OCI-LY3 (cell line): ENCODE measurements at regions not wholly inside any gene's neighbourhood (a gene's known extent, or its start where the extent isn't known, plus 50 kb on each side); places are given as distances from the start of the nearest gene placed in this dataset.

Source experiments
- H2AFZ ChIP-seq: fragments of 200-600, 300-600 bp; shearing (Covaris generic); 2 replicates; pipeline ENCODE4 v1.6.0; 2014; ENCODE audit warnings: antibody characterized with exemption, low read depth, low read length
- H3K27ac ChIP-seq: fragments of 200-600, 300-600 bp; sonication (generic); 2 replicates; pipeline ENCODE4 v1.5.1; 2014; ENCODE audit warnings: mild to moderate bottlenecking, low read length, moderate library complexity, mixed read lengths
- H3K27me3 ChIP-seq: fragments of 200-600, 300-600 bp; sonication (generic); 2 replicates; pipeline ENCODE4 v1.6.1; 2014; ENCODE audit warnings: low read depth, low read length, mixed read lengths
- H3K36me3 ChIP-seq: fragments of 200-600, 300-600 bp; sonication (generic); replicated peaks from 2 replicates; pipeline ENCODE3; 2014; ENCODE audit warnings: low read depth, low read length, mixed read lengths
- H3K4me1 ChIP-seq: fragments of 300-600, 200-600 bp; sonication (generic); 2 replicates; pipeline ENCODE4 v1.6.1; 2014; ENCODE audit warnings: low read length, mixed read lengths
- H3K4me2 ChIP-seq: fragments of 200-600, 300-600 bp; sonication (generic); 2 replicates; pipeline ENCODE4 v1.6.1; 2014; ENCODE audit warnings: low read length, mixed read lengths
- H3K4me3 ChIP-seq: fragments of 300-600, 200-600 bp; sonication (generic); 2 replicates; pipeline ENCODE4 v1.5.1; 2014; ENCODE audit warnings: antibody characterized with exemption, mild to moderate bottlenecking, low read length, moderate library complexity
- H3K79me2 ChIP-seq: fragments of 300-600, 200-600 bp; shearing (Covaris generic); 2 replicates; pipeline ENCODE4 v1.6.1; 2014; ENCODE audit warnings: mild to moderate bottlenecking, low read length, mixed read lengths
- H3K9ac ChIP-seq: fragments of 300-600, 200-600 bp; shearing (Covaris generic); 2 replicates; pipeline ENCODE4 v1.6.0; 2014; ENCODE audit warnings: mild to moderate bottlenecking, low read length, moderate library complexity
- H3K9me3 ChIP-seq: fragments of 200-600, 300-600 bp; shearing (Covaris generic); 2 replicates; pipeline ENCODE4 v1.6.1; 2014; ENCODE audit warnings: low read length, mixed read lengths; ENCODE audit not compliant: insufficient read depth
- H4K20me1 ChIP-seq: fragments of 200-600, 300-600 bp; sonication (generic); 2 replicates; pipeline ENCODE4 v1.6.1; 2016; ENCODE audit warnings: low read length, mixed read lengths; ENCODE audit not compliant: insufficient read depth
- CTCF ChIP-seq: fragments of 200-600, 300-600 bp; sonication (generic); IDR thresholded peaks from 2 replicates; pipeline ENCODE4 v1.5.1; 2014; ENCODE audit warnings: antibody characterized with exemption, low read length, low read depth
- EZH2phosphoT487 ChIP-seq: fragments of 200-600 bp; shearing (Covaris generic); IDR thresholded peaks from 2 replicates; pipeline ENCODE4 v1.6.1; 2018; ENCODE audit warnings: antibody characterized with exemption, mixed run types, low read depth

- Histone ChIP-seq H3K27ac (no peak overlapping the region), H3K9me3 (0 out of 2 replicates have a peak, but pooled peaks cover 3% of the 10 kb centered on the region), H3K79me2 (no peaks in the 10 kb centered on the region), H3K27me3 (no peaks in the 10 kb centered on the region), H3K4me3 (no peak overlapping the region), H4K20me1 (no peaks in the 10 kb centered on the region), H3K4me2 (no peak overlapping the region), H2AFZ (no peak overlapping the region), H3K36me3 (no peaks in the 10 kb centered on the region), H3K9ac (no peak overlapping the region), H3K4me1 (no peaks in the 10 kb centered on the region)
- TF ChIP-seq CTCF (no peak), EZH2phosphoT487 (no peak)
Observed at GRCh38 chr2:19710230-19710629, 191.6 kb downstream of the TTC32 start.

- no peaks in the 10 kb centered on the region for H3K79me2 ChIP-seq
- H3K36me3 ChIP-seq: no peaks in the 10 kb centered on the region
- no peaks in the 10 kb centered on the region for H4K20me1 ChIP-seq
- no peak overlapping the region for H3K4me2 ChIP-seq
- no peak overlapping the region for H3K27ac ChIP-seq
- no peak overlapping the region for H3K9ac ChIP-seq
- no peak overlapping the region for H2AFZ ChIP-seq
- H3K4me3 ChIP-seq: no peak overlapping the region
- no peaks in the 10 kb centered on the region for H3K27me3 ChIP-seq
- no peaks in the 10 kb centered on the region for H3K4me1 ChIP-seq
- no peak for TF ChIP-seq EZH2phosphoT487
- TF ChIP-seq CTCF: no peak
- H3K9me3 ChIP-seq: 0 out of 2 replicates have a peak, but pooled peaks cover 3% of the 10 kb centered on the region
Observed at GRCh38 chr2:19709553-19709952, 192.2 kb downstream of the TTC32 start.

- TF ChIP-seq CTCF (no peak), EZH2phosphoT487 (no peak)
Observed at GRCh38 chr2:19708776-19709175, 193.0 kb downstream of the TTC32 start.

GRCh38 chr2:19706332-19706731 lies 195.5 kb downstream of the TTC32 start:
- Histone ChIP-seq H3K4me1 (no peaks in the 10 kb centered on the region), H3K27me3 (0 out of 2 replicates have a peak, but pooled peaks cover 4% of the 10 kb centered on the region), H3K4me2 (no peak overlapping the region), H4K20me1 (no peaks in the 10 kb centered on the region), H3K36me3 (no peaks in the 10 kb centered on the region), H3K9me3 (0 out of 2 replicates have a peak, but pooled peaks cover 3% of the 10 kb centered on the region), H3K4me3 (no peak overlapping the region), H3K27ac (no peak overlapping the region), H2AFZ (no peak overlapping the region), H3K9ac (no peak overlapping the region), H3K79me2 (no peaks in the 10 kb centered on the region)
- TF ChIP-seq CTCF (no peak), EZH2phosphoT487 (no peak)

More at GRCh38 chr2:19708776-19709175, 193.0 kb downstream of the TTC32 start:
- no peak overlapping the region for H3K4me3 ChIP-seq
- H3K27me3 ChIP-seq: no peaks in the 10 kb centered on the region
- H2AFZ ChIP-seq: no peak overlapping the region
- no peaks in the 10 kb centered on the region for H3K4me1 ChIP-seq
- no peak overlapping the region for H3K9ac ChIP-seq
- H3K79me2 ChIP-seq: no peaks in the 10 kb centered on the region
- no peak overlapping the region for H3K4me2 ChIP-seq
- no peaks in the 10 kb centered on the region for H3K36me3 ChIP-seq
- no peaks in the 10 kb centered on the region for H4K20me1 ChIP-seq
- H3K27ac ChIP-seq: no peak overlapping the region
- 0 out of 2 replicates have a peak, but pooled peaks cover 3% of the 10 kb centered on the region for H3K9me3 ChIP-seq
